ENCODE measurements at regions not wholly inside any gene's neighbourhood (a gene's known extent, or its start where the extent isn't known, plus 50 kb on each side); places are given as distances from the start of the nearest gene placed in this dataset.

DNA sequence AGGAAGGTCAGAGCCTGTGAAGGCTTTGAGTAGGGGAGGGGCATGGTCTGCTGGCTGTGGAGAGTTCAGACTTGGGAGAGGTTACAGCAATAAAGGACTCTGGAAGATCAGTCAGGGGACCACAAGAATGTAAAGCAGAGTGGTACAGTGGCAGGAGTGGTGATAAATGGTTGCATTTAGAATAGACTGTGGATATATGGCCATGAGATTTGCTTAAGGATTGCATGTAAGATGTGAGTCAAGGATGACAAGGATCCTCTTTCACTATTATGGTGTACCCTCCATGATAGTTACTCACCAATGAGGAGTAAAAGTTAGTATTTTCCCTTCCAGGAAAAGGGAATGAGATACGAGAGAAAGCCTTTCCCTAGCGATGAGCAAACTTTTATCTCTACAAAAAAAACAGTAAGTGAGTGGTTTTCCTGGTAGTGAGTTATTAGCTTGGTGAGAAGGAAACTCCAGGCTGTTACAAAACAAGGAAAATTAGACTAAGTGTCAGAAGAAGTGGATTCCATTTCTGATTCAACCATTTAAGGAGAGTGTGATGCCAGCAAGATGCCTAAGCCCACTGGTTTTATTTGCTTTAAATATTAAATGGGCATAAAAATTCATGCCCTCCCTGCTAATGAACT is 818.0 kb upstream of the ACVR2A start:
- POLR2A ChIA-PET = no interaction called here
- TF ChIP-seq, protein P1, sequence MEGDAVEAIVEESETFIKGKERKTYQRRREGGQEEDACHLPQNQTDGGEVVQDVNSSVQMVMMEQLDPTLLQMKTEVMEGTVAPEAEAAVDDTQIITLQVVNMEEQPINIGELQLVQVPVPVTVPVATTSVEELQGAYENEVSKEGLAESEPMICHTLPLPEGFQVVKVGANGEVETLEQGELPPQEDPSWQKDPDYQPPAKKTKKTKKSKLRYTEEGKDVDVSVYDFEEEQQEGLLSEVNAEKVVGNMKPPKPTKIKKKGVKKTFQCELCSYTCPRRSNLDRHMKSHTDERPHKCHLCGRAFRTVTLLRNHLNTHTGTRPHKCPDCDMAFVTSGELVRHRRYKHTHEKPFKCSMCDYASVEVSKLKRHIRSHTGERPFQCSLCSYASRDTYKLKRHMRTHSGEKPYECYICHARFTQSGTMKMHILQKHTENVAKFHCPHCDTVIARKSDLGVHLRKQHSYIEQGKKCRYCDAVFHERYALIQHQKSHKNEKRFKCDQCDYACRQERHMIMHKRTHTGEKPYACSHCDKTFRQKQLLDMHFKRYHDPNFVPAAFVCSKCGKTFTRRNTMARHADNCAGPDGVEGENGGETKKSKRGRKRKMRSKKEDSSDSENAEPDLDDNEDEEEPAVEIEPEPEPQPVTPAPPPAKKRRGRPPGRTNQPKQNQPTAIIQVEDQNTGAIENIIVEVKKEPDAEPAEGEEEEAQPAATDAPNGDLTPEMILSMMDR (IDR thresholded peaks at IDR 0.05; ENCODE audit: control extremely low read depth, extremely low read depth, low read depth, missing control alignments) = no peak
- no peak for DNase-seq (ENCODE audit: extremely low spot score)
- CTCF ChIA-PET = interaction anchor here (1.3 kb wide), 1 partner anchor 29 kb away, joined by 3 read pairs; no protein-coding TSS in a partner anchor

DNA sequence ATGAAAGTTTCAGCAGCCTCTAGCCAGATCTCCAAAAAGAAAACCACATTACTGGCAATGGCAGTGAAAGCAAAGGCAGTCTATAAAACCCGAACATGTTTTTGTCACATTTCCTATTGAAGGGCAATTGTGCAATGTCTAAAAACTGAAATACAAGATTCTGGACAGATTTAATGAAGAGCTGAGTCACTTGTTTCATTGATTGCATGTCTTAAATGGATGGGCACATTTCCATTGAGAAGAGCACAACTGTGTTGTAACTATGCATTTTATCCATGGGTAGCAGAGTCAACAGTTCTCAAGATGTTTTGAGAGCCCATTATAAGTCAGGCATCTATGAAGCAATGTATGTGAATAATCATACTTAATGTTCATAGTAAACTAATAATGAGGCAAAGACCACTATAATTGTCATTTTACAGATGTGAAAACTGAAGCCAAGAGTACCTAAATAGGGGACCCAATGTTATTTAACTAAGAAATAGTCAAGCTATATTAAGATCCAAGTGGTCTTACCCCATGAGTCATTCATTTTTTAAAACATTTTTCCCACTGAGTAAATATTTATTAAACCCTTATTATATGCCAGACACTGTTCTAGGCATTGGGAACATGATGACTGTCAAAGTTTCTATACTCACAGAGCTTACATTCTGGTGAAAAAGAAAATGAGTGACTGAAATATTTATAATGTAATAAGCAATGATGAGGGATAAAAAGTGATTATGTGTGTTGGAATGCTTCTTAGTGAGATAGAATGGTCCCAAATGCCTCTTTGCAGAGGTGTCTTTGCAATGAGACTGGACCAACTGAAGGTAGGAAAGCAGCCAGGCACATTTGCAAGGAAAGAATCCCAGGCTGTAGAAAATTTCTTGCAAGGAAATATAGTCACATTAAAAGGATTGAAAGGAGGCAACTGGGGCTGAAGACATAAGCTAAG is 818.9 kb upstream of the ACVR2A start:
- ChIA-PET CTCF (interaction anchor here (1.3 kb wide), 2 partner anchors 18 to 28 kb away, joined by 3 to 6 read pairs; no protein-coding TSS in a partner anchor), POLR2A (no interaction called here)
- DNase-seq (ENCODE audit: extremely low spot score) = no peak
- TF ChIP-seq, protein P1 (IDR thresholded peaks at IDR 0.05; ENCODE audit: control extremely low read depth, extremely low read depth, low read depth, missing control alignments) = no peak

DNA sequence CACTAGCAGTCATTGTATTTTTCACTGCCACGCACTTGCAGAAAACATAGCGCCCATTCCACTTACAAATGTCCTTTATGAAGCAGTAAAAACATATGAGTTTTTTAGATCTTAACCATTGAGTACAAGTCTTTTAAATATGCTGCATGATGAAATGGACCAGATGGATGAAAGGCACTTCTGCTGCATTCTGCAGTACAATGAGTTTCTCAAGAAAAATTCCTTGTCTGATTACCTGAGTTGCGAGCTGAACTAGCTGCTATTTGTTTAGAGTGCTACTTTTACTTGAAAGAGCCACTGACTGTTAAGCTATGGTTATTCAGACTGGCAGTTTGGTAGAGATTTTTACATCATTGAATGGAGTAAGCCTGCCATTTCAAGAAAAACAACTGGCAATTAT is 825.5 kb upstream of the ACVR2A start:
- TF ChIP-seq, protein P1 (IDR thresholded peaks at IDR 0.05; ENCODE audit: control extremely low read depth, extremely low read depth, low read depth, missing control alignments) = no peak
- ChIA-PET POLR2A (no interaction called here), CTCF (no interaction called here)

DNA sequence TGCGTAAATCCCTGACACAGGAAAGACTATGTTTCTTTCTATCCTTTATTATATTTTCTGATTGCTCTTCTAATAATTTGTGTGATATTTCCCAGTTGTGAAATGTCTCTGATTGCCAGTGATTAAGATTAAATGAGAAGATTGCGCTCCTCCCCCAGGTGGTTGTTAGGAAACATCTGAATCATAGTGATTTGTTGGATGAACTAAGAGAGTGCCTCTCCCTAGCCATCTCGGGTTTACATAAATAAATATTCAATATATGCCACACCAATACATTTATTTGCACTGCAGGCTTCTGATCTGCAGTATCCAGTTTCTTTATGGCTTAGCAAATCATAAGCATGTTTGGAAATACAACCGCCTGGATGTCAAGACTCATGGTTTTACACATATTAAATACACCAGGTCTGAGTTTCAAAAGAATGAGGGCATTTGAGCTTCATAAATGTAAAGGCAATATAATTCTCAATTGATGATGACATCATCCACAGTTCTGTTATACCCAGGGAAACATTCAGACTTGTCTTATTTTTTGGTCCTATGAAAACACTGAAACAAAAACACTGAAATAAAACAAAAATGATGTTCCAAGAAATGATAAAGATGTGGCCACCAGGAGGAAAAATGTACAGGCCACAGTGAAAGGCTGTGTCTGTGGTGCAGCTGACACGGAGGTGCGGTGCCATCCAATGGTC is 826.7 kb upstream of the ACVR2A start:
- no peak for DNase-seq (ENCODE audit: extremely low spot score)
- ChIA-PET POLR2A (no interaction called here), CTCF (interaction anchor here (0.7 kb wide), 1 partner anchor 27 kb away, joined by 3 read pairs; no protein-coding TSS in a partner anchor)
- TF ChIP-seq, protein P1 (IDR thresholded peaks at IDR 0.05; ENCODE audit: control extremely low read depth, extremely low read depth, low read depth, missing control alignments) = no peak

More for the DNA sequence above, 825.5 kb upstream of the ACVR2A start:
- DNase-seq (ENCODE audit: extremely low spot score) = no peak

DNA sequence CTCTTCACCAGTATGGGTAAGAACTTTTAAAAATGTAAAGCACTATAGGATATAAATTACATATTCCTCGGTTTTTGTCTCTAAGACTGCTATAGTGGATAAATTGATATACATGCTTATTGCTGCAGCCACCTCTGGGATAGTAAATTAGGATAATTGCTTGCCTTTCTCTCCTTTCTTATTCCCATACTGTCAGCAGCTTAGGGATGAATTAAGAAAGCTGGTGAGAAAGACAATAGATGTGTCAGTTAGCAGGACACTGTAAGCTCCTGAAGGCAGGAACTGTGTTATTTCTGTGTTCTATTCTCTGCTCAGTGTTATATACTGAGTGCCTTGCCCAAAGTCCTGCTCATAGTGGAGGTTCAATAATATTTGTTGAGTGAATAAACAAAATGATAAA is 828.6 kb upstream of the ACVR2A start:
- TF ChIP-seq, protein P1 (IDR thresholded peaks at IDR 0.05; ENCODE audit: control extremely low read depth, extremely low read depth, low read depth, missing control alignments) = no peak
- ChIA-PET CTCF (no interaction called here), POLR2A (no interaction called here)
- no peak for DNase-seq (ENCODE audit: extremely low spot score)

DNA sequence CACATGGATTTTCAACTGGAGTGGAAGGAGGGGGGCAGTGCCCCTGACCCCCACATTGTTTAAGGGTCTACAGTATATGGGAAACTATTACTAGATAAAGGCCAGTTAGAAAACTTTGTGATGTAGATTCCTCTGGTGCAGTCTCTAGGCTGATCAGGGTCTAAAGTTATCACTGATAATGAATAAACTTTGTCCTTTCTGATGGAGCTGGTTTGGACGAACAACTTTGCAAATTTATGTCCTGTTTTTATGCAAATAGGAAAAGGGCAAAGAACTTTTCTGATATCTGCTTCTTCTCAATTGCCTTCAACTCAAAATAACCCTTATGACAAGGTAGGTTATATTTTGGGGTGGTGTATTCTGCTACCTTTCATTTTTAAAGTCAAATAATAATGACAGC is 829.2 kb upstream of the ACVR2A start:
- CTCF ChIA-PET = no interaction called here
- POLR2A ChIA-PET = no interaction called here
- TF ChIP-seq, protein P1 (IDR thresholded peaks at IDR 0.05; ENCODE audit: control extremely low read depth, extremely low read depth, low read depth, missing control alignments) = no peak
- no peak for DNase-seq (ENCODE audit: extremely low spot score)
